Kidney (tissue), 13 donors: ENCODE measurements at regions not wholly inside any gene's neighbourhood (a gene's known extent, or its start where the extent isn't known, plus 50 kb on each side); places are given as distances from the start of the nearest gene placed in this dataset.

Experiments used
- DNase-seq, 5 donors: peaks; one replicate each; pipeline ENCODE4 v3.0.0-alpha.2; 2013 to 2020
- FAIRE-seq: peaks from 2 replicates; lab custom pipeline; 2012; peaks lifted over from hg19 to GRCh38; lab: Jason Lieb, UNC
- H3K27ac ChIP-seq, 2 donors: one replicate each; pipeline ENCODE4 v1.7.0; 2013; ENCODE audit warnings: low read depth in 2 of 2, low read length in 2 of 2, inconsistent platforms in 1 of 2
- H3K27me3 ChIP-seq: one replicate; pipeline ENCODE4 v1.7.1; 2013; ENCODE audit warnings: low read length, inconsistent platforms; ENCODE audit not compliant: control insufficient read depth, insufficient read depth
- H3K36me3 ChIP-seq, 3 donors: one replicate each; pipeline versions ENCODE4 v1.7.0 to v1.7.1; 2013; ENCODE audit warnings: low read length in 3 of 3, control low read depth in 1 of 3, inconsistent platforms in 1 of 3; ENCODE audit not compliant: insufficient read depth in 3 of 3, control insufficient read depth in 2 of 3
- H3K4me1 ChIP-seq, 3 donors: one replicate each; pipeline versions ENCODE4 v1.7.0 to v1.7.1; 2013; ENCODE audit warnings: low read length in 3 of 3, inconsistent platforms in 1 of 3, low read depth in 1 of 3; ENCODE audit not compliant: control insufficient read depth in 2 of 3, insufficient read depth in 2 of 3
- H3K4me3 ChIP-seq, 3 donors: one replicate each; pipeline versions ENCODE4 v1.7.0 to v1.8.1; 2013; ENCODE audit warnings: low read length in 3 of 3, control low read depth in 1 of 3, inconsistent platforms in 1 of 3
- H3K9ac ChIP-seq, 3 donors: one replicate each; pipeline versions ENCODE4 v1.7.0 to v1.7.1; 2013; ENCODE audit warnings: low read length in 3 of 3, control low read depth in 1 of 3, inconsistent platforms in 1 of 3
- H3K9me3 ChIP-seq, 3 donors: one replicate each; pipeline versions ENCODE4 v1.7.0 to v1.7.1; 2013; ENCODE audit warnings: low read length in 3 of 3, control low read depth in 1 of 3, inconsistent platforms in 1 of 3; ENCODE audit not compliant: control insufficient read depth in 2 of 3, insufficient read depth in 1 of 3
- CTCF ChIP-seq: IDR thresholded peaks from 3 replicates; pipeline ENCODE4 v1.5.1; 2012; ENCODE audit warnings: mild to moderate bottlenecking, moderate library complexity, borderline replicate concordance; ENCODE audit not compliant: insufficient read depth; ENCODE audit errors: extremely low read depth
- intact Hi-C: fragments of 100-400 bp; cut with DNase I; formaldehyde crosslinking; loops from one replicate; pipeline ENCODE4 v1.11.1; 2022
- donor health status: control.
- donor health status: control.
- donor health status: control.
- donor health status: control.
- donor health status: control.
- donor health status: DM: yes; HTN: yes; CAD: no.
- donor health status: Normal renal cell carcinoma (clear cell type).

DNA sequence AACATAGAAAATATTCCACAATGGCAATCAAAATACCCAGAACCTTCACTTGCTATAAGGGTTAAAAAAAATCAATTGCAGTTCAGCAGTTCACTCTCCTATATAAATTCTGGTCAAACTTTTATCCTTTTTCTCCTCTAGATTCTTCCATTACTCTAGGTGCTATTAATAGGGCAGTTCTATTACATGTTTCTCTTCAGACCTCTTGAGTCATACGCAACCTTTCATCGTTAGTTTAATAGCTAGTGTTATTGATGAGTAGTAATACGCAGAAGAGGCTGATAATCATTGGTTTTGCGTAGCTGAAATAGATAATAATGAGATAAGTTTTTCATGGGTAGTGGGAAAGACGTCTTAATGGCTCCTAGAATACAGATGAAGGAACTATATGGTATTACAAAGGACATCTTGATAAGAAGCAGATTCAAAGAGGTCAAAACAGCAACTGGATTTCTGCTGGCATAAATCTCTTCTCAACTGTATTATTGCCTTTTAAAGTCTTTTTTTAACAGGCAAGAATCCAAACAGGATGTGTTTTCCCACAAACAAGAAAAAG, 118.3 kb upstream of the STARD13 start:
- no peaks in the 10 kb centered on the region for H3K36me3 ChIP-seq
- H3K27ac ChIP-seq = peak overlapping the region in 1 of 2 donors; percentile 78
- FAIRE-seq (no peak), DNase-seq (no peak)
- H3K9ac ChIP-seq = no peak overlapping the region
- peaks cover 0 to 5% (median 4%) of the 10 kb centered on the region in 3 donors for H3K4me1 ChIP-seq
- no peaks in the 10 kb centered on the region for H3K9me3 ChIP-seq
- H3K27me3 ChIP-seq = no peaks in the 10 kb centered on the region
- no peak for TF ChIP-seq CTCF
- no peak overlapping the region for H3K4me3 ChIP-seq
- intact Hi-C loops = no loop called here

- Histone ChIP-seq H3K36me3 (no peaks in the 10 kb centered on the region), H3K9me3 (no peaks in the 10 kb centered on the region), H3K27ac (no peak overlapping the region), H3K9ac (no peak overlapping the region), H3K27me3 (no peaks in the 10 kb centered on the region), H3K4me3 (no peak overlapping the region), H3K4me1 (peaks cover 0 to 5% (median 4%) of the 10 kb centered on the region in 3 donors)
- no peak for FAIRE-seq
- no peak for TF ChIP-seq CTCF
- DNase-seq = no peak
- intact Hi-C loops = no loop called here
Measured at GRCh38 chr13:33405371-33405770, 119.8 kb upstream of the STARD13 start.

GRCh38 chr13:33409673-33410510, 124.3 kb upstream of the STARD13 start:
- Histone ChIP-seq H3K36me3 (no peaks in the 10 kb centered on the region), H3K27me3 (no peaks in the 10 kb centered on the region), H3K4me1 (peaks cover 0 to 4% (median 0%) of the 10 kb centered on the region in 3 donors), H3K27ac (no peak overlapping the region), H3K9ac (no peak overlapping the region), H3K4me3 (no peak overlapping the region), H3K9me3 (no peaks in the 10 kb centered on the region)
- no peak for TF ChIP-seq CTCF
- intact Hi-C loops = no loop called here
- no peak for FAIRE-seq
- DNase-seq = no peak
